AG20443 (cell line): ENCODE measurements at regions not wholly inside any gene's neighbourhood (a gene's known extent, or its start where the extent isn't known, plus 50 kb on each side); places are given as distances from the start of the nearest gene placed in this dataset.

Experiments used
- DNase-seq: peaks from one replicate; pipeline ENCODE4 v3.0.0; 2012; ENCODE audit warnings: low spot score, mixed read lengths

DNA sequence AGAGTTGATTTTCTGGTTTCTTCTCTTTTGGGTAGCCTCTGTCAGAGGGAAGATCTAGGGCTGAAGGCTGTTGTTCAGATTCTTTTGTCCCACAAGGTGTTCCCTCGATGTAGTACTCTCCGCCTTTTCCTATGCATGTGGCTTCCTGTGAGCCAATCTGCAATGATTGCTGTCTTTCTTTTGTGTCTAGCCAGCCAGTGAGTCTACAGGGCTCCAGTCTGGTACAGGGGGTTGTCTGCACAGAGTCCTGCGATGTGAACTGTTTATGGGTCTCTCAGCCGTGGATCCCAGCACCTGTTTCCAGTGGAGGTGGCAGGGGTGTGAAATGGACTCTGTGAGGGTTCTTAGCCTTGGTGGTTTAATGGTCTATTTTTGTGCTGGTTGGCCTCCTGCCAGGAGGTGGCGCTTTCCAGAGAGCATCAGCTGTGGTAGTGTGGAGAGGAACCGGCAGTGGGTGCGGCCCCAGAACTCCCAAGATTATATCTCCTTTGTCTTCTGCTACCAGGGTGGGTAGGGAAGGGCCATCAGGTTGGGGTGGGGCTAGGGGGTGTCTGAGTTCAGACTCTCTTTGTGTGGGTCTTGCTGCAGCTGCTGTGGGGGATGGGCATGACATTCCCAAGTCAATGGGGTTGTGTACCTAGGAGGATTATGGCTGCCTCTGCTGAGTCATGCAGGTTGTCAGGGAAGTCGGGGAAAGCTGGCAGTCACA, 81.3 kb upstream of the C21orf91 start:
- no peak for DNase-seq

DNA sequence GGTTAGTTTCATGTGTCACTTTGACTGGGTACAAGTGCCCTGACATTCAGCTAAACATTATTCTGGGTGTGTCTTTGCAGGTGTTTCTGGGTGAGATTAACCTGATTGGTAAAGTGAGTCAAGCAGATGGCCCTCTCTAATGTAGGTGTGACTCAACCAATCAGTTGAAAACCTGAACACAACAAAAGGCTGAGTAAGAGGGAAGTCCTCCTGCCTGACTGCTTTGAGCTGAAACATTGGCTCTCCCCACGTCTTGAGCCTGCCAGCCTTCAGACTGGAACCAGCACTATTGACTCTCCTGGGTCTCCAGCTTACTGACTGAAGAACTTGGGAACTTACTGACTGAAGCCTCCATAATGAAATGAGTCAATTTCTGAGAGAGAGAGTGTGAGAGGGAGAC, 70.0 kb upstream of the C21orf91 start:
- DNase-seq, result no peak

DNA sequence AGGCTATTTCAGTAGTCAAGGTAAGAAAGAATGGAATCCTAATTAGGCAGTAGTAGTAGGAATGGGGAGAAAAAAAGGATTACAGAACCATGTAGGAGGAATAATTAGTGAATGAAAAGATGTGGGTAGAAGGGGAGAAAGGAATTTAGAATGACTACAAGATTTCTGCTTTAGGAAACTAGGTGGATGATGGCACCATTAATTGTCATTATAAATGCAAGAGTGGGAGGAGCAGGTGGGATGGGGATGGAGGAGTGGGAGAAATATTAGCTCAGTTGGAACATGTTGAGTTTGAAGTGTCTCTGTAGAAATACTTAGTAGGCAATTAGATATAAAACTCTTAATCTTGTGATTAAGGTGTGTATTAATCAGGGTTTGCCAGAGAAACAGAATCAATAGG, 50.0 kb upstream of the C21orf91 start:
- DNase-seq, result no peak
